HEK293 (cell line): ENCODE measurements at regions not wholly inside any gene's neighbourhood (a gene's known extent, or its start where the extent isn't known, plus 50 kb on each side); places are given as distances from the start of the nearest gene placed in this dataset.
"Not testable (repeated sequence)": the region's sequence is repeated elsewhere in the genome, so short reads cannot be mapped to it uniquely, and the experiment has no call there.

ENCODE experiments used
- CTCF ChIA-PET: fragments of 350-600 bp; formaldehyde crosslinking; extraction: SDS; loops from one replicate; lab custom pipeline; 2021; ENCODE audit warnings: antibody characterized with exemption; lab: Yijun Ruan, JAX
- POLR2A ChIA-PET: fragments of 300-600 bp; formaldehyde crosslinking; extraction: SDS; loops from one replicate; lab custom pipeline; 2020; ENCODE audit warnings: antibody characterized with exemption, inconsistent platforms; lab: Yijun Ruan, JAX
- H3K27ac ChIP-seq: fragments of 200-500 bp; sonication (Bioruptor generic); 2 replicates; pipeline ENCODE4 v1.5.1; 2014; ENCODE audit warnings: low read depth, low read length, control low read depth, inconsistent platforms; ENCODE audit errors: extremely low read depth
- H3K36me3 ChIP-seq, 2 experiments: fragments of 200-500 bp in 1 of 2; sonication (Bioruptor generic) in 1 of 2; 1 replicate in 1 of 2; 2 replicates in 1 of 2; pipeline ENCODE4 v1.5.1; 2014 to 2017; ENCODE audit warnings: inconsistent platforms in 2 of 2, low read length in 2 of 2; ENCODE audit not compliant: control insufficient read depth in 2 of 2, insufficient read depth in 1 of 2
- H3K4me1 ChIP-seq: fragments of 200-500 bp; sonication (Bioruptor generic); 2 replicates; pipeline ENCODE4 v1.5.1; 2014; ENCODE audit warnings: mild to moderate bottlenecking, low read length, inconsistent platforms; ENCODE audit not compliant: control insufficient read depth, insufficient read depth
- H3K4me3 ChIP-seq: 2 replicates; pipeline ENCODE4 v1.5.1; 2011; ENCODE audit warnings: low read depth, mild to moderate bottlenecking, control low read depth, low read length, moderate library complexity
- H3K9me3 ChIP-seq: fragments of 200-500 bp; sonication (Bioruptor generic); 2 replicates; pipeline ENCODE4 v1.5.1; 2014; ENCODE audit warnings: low read depth, low read length, inconsistent platforms; ENCODE audit not compliant: control insufficient read depth, insufficient read depth
- BCL11A ChIP-seq: fragments of 450-650 bp; formaldehyde crosslinking; IDR thresholded peaks from 2 replicates; pipeline ENCODE4 v1.5.1; 2016; ENCODE audit warnings: low read depth, missing biosample characterization, missing genetic modification characterization
- IKZF3 ChIP-seq: fragments of 450-650 bp; IDR thresholded peaks from 2 replicates; pipeline ENCODE4 v1.5.0; 2018; ENCODE audit warnings: missing biosample characterization, mild to moderate bottlenecking, missing genetic modification characterization, moderate library complexity
- PRDM10 ChIP-seq: fragments of 450-650 bp; formaldehyde crosslinking; IDR thresholded peaks from 2 replicates; pipeline ENCODE4 v1.5.1; 2016; ENCODE audit warnings: missing biosample characterization, missing genetic modification characterization
- ZBTB17 ChIP-seq: fragments of 450-650 bp; formaldehyde crosslinking; IDR thresholded peaks from 2 replicates; pipeline ENCODE4 v1.5.1; 2016; ENCODE audit warnings: missing biosample characterization, missing genetic modification characterization
- ZBTB49 ChIP-seq: fragments of 450-650 bp; formaldehyde crosslinking; IDR thresholded peaks from 2 replicates; pipeline ENCODE4 v1.5.1; 2016; ENCODE audit warnings: missing biosample characterization, missing genetic modification characterization, low read depth
- ZFP3 ChIP-seq: fragments of 450-650 bp; formaldehyde crosslinking; IDR thresholded peaks from 2 replicates; pipeline ENCODE4 v1.5.1; 2016; ENCODE audit warnings: low read depth, missing biosample characterization, missing genetic modification characterization
- ZNF155 ChIP-seq: fragments of 450-650 bp; formaldehyde crosslinking; IDR thresholded peaks from 2 replicates; pipeline ENCODE4 v1.5.1; 2016; ENCODE audit warnings: missing biosample characterization, missing genetic modification characterization
- ZNF354C ChIP-seq: fragments of 450-650 bp; formaldehyde crosslinking; IDR thresholded peaks from 2 replicates; pipeline ENCODE4 v1.5.1; 2016; ENCODE audit warnings: missing biosample characterization, missing genetic modification characterization, low read depth, borderline replicate concordance
- ZNF561 ChIP-seq: fragments of 450-650 bp; IDR thresholded peaks from 2 replicates; pipeline ENCODE4 v1.5.1; 2018; ENCODE audit warnings: missing biosample characterization, missing genetic modification characterization, borderline replicate concordance

- TF ChIP-seq BCL11A: no peak
- TF ChIP-seq ZNF561: peak; percentile 7; the same call in 1 of the 2 replicates
- TF ChIP-seq ZFP3 (tag by site-specific recombination): no peak
- TF ChIP-seq ZNF155 (tag by site-specific recombination): no peak
- peak; percentile 80 for TF ChIP-seq ZBTB17
- no peak for TF ChIP-seq ZNF354C (tag by site-specific recombination)
- TF ChIP-seq IKZF3 (tag by site-specific recombination): no peak
Observed at GRCh38 chr5:32531885-32532520, 53.4 kb upstream of the SUB1 start (continued).

GRCh38 chr5:32527321-32527720 is 58.0 kb upstream of the SUB1 start:
- H3K9me3 ChIP-seq, H3K36me3 ChIP-seq, H3K27ac ChIP-seq, H3K4me1 ChIP-seq, H3K4me3 ChIP-seq, CTCF ChIA-PET: not testable (repeated sequence)
- POLR2A ChIA-PET: interaction anchor here (0.5 kb wide), 1 partner anchor 79 kb away, joined by 3 read pairs; no protein-coding TSS in a partner anchor

- ChIA-PET POLR2A (no interaction called here), CTCF (no interaction called here)
Observed at GRCh38 chr5:32526810-32527209, 58.5 kb upstream of the SUB1 start.

More at GRCh38 chr5:32526810-32527209, 58.5 kb upstream of the SUB1 start:
- H3K36me3 ChIP-seq: no peaks in the 10 kb centered on the region
- H3K4me3 ChIP-seq: no peak overlapping the region
- no peaks in the 10 kb centered on the region for H3K9me3 ChIP-seq
- no peak for TF ChIP-seq ZBTB49 (tag by site-specific recombination)
- TF ChIP-seq PRDM10 (tag by site-specific recombination): 0 out of 2 replicates have a peak, but pooled peaks have one; percentile 7
- H3K27ac ChIP-seq: no peak overlapping the region
- H3K4me1 ChIP-seq: peaks cover 6% of the 10 kb centered on the region
